M059J (cell line): ENCODE measurements at regions not wholly inside any gene's neighbourhood (a gene's known extent, or its start where the extent isn't known, plus 50 kb on each side); places are given as distances from the start of the nearest gene placed in this dataset.
"Not testable (repeated sequence)": the region's sequence is repeated elsewhere in the genome, so short reads cannot be mapped to it uniquely, and the experiment has no call there.

ENCODE experiments used
- DNase-seq: peaks from one replicate; pipeline ENCODE4 v3.0.0-alpha.2; 2012; ENCODE audit warnings: low read depth

DNA sequence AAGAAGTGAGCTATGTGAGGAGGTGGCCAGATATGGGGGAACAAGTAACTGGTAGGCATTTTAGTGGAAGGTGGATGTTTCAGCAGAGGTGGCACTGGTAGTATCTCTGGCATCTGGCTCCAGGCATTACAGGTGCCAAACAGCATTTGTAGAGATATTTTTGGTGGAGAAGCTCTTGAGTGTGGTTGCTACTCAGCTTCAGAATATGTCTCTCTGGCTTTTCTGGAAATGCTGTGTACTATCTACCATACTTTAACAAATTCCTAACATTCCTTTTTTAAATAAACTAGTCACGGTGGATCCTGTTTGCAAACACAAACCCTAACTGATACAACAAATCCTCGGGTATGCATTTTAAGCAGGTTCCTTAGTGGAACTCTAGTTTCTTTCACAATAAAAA is 128.0 kb downstream of the BARX2 start:
- no peak for DNase-seq

DNA sequence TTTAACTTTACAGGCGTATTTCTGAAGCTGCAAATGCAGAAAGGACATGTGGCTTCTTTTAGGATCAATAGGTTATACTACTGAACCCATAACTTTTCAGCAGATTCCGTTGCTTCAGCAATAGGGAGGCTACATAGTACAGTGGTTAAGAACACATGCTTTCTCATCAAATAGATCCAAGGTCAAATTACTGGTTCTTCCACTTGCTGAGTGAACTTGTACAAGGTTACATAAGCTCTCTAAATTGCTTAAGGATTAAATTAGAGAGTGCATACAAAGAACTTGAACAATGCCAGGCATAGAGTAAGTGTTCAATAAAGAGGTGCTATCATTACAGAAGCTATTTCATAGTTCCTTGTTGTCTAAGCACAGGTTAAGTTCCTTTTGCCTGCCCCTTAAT is 129.6 kb downstream of the BARX2 start:
- no peak for DNase-seq

DNA sequence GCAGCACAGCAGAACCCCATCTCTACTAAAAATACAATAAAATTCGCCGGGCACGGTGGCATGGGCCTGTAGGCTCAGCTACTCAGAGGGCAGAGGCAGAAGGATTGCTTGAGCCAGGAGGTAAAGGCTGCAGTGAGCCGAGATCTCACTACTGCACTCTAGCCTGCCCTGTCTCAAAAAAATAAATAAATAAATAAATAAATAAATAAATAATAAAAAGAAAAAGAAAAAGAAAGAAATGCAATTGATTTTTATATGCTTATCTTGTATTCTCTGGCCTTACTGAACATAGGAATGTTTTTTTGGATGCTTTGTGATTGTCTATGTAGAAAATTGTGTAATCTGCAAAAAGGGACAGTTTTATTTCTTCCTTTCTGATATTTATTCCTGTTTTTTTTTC is 132.5 kb downstream of the BARX2 start:
- DNase-seq, result no peak

DNA sequence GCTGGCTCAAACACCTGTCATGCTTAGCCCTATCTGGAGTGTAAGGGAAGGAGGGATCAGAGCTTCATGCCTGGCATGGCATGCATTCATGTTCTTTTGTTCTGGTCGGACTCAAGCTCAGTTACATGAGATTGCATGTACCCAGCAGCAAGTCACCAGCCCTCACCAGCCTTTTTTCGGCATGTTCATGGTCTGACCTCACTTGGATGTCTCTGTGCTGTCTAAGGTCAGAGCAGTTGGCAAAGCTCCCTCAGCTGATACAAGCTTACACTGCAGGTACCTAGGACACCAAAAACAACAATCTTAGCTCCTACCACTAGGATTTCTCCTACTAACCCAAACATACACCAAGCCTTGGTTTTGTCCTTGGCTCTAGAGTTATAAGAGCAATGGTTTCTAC is 152.6 kb downstream of the BARX2 start:
- no peak for DNase-seq

DNA sequence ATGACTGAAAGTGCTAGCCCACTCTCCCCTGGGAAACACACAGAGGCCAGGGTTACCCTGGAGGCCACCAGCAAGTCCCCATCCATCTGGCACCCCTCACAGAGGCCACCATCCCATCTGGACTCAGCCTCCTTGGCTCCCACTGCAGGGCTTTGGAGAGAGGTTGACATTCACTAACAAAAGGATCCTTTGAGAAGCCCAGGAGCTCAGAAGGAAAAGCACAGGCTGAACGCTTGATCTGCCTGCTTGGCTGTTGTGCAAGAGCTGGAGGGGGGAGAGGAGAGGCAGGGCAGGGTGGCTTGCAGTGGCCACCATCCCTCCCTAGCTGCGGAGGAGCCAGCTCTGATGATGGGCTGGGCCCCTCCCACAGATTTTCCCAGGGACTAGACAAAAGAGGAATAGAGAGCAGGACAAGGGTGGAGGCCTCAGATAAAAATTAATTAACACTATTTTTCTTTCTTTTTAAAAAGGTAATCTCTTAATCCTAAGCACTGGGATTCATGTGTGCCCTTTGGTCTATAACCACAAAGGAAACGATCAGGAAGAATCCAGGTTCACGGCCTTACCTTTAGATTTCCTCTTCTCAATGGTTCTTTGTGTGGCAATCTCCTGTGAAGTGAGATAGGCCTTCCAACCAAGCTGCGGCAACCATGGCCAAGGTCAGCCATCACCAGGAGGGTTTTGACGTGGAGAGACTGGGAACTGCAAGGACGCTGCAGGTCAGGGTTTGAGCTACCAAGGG is 154.7 kb downstream of the BARX2 start:
- no peak for DNase-seq

DNA sequence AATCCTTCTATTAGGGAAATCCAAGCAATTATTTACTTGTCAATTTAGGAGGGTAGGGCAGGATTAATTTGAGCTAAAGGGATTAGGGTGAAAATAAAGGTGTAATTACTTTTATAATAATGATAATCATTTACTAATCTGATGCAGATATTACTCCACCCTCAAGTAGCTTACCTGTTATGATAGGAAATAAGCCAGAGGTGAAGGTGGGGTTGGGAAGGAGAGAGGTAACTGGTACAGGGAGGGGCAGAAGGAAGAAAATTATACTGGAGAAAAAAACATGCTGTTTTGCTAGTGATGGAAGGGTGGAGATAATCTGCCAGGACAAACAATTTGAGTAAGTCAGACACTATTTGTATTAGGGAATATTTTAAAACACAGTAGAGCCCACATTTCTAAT is 157.7 kb downstream of the BARX2 start:
- DNase-seq, result no peak

DNA sequence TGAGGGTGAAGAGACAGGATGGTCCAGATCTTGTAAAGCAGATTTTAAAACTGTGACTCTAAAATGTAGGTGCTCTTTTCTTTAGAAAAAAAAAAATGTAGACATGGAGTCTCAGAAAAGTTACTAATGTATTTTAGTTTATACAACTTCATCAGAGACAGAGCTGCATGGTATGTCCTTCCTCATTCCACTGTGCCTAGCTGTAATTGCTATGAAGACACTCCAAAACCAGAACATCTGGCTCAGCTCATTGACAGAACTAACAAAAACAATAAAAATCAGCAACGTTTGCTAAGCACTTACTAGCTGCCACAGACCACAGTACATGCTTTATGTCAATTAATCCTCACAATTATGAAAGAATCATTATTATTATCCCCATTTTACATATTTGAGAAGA is 160.7 kb downstream of the BARX2 start:
- no peak for DNase-seq

DNA sequence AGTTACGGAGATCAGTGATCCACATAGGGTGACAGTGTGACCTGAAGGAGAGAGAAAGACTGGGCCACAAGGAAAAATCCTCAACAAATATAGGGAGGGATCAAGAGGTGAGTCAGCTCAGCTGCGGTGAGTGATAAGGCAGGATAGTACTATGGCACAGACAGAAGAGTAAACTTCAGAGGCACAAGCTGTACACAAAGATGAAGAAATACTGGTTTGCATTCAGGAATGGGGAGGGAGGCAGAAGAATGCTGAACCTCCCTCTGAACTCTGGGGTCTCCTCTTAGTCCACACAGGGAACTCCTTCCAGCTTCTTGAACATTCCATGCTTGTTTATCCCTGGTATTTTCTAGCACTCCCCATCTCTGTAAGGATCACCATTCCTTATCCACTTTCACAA is 162.7 kb downstream of the BARX2 start:
- DNase-seq, result no peak

DNA sequence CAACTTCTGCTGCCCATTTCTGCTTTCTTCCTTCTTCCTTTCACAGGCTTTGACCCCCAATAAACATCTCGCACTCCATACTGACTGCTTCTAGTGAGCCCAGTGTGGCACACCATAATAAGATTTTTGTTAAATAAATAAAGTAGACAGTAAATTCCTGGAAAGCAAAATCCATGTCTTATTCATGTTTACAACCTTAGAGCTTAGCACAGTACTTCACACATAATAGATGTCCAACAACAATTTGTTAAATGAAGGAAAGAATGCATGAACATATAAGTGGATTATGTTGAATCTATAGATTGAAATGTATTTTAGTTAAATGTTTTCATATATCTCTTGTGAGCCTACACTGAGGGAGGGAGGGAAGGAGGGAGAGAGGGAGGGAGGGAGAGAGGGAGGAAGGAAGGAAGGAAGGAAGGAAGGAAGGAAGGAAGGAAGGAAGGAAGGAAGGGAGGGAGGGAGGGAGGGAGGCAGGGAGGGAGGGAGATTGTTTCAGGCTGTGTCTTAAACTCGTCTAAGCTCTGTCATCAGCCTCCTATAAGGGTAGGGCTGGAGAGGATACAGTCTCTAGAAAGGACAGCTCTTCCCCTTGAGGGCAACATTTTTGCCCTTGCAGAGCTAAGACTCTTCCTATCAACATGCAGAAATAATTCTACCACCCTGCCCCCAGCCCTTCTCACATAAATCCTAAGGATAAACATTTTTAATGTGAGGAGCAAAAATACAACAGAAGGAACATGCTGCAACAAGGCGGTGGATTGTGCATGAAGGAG is 168.1 kb downstream of the BARX2 start:
- DNase-seq, result no peak

DNA sequence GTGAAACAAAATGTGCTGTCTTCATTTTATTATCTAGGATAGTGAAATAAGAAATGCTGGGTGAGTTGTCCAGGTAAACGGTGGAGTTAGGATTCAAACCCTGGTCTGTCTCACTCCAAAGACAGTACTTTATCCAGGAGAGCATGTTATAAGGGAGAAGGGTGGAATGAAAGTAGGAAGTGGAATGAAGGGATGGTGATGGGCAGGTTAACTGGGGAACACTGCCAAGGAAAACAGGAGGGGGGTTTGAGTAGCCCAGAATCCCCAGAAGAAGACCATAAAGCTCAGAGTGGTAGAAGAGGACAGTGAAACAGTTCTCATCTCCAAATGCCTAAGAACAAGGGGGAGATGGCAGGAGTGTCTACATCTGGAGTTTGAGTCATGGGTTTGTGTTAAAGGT is 169.0 kb downstream of the BARX2 start:
- DNase-seq, result no peak

DNA sequence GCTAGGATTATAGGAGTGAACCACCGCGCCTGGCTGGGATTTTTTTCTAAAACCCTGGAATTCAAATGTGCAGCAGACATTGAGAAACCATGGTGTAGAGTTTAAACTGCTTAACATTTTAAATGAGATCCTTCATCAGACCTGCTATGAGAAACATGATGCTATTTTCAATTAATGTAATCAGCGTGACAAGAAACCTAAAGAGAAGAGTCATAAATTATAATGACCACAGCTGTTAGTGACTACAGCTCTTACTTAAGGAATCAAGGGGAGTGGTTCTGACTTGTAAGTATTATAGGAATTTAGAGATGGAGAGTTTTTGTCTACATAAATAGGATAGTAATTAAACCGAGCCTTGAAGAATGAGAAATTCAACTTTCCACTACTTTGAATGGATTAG is 170.6 kb downstream of the BARX2 start:
- no peak for DNase-seq

DNA sequence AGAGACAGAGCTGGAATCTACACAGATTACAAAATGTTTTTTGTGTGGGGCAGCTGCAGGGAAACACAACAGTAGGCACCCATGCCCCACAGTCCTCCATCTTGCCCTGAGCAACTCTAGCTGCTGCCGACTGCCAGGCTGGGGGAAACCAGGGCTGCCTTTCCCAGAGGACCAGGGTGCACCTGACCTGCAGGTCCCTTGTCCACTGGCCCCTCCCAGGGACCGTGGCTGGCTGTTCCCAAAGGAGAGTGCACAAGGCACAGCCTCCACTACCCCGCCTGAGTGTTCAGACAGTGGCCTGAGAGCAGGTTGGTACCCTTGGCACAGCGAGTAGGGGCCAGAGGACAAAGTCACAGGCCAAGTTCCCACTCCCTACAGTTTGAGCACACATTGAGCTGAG is 181.8 kb downstream of the BARX2 start:
- DNase-seq, result no peak

DNA sequence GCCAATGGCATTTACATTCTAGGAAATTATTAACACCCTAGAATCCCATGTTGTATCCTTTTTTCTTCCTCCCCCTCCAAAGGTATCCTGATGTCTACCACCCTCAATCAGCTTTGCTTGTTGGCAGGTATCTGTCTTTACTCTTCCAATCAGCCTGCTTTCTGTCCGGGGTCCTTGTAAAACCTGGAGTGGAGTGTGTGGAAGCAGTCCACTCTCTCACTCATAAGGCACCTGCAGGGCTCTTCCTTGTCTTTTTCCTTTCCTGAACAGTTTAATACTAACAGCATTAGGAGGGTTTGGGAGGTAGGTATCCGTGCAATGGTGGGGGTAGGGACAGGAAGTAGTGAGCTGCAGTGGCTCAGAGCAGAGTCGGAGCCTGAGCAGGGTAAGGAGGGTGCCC is 193.4 kb downstream of the BARX2 start:
- no peak for DNase-seq

DNA sequence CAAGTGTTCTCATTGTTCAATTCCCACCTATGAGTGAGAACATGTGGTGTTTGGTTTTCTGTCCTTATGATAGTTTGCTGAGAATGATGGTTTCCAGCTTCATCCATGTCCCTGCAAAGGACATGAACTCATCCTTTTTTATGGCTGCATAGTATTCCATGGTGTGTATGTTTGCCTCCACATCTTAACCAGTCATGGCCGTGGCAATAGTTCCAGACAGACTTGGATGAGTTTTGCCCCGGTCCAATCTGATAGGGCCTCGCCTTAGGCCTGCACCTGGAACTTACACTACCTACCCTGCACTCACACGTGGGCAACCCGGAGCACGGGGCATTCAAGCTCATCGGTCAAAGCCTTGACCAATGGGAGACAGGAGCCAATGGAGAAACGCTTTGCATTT is 197.0 kb downstream of the BARX2 start:
- DNase-seq, result not testable (repeated sequence)

DNA sequence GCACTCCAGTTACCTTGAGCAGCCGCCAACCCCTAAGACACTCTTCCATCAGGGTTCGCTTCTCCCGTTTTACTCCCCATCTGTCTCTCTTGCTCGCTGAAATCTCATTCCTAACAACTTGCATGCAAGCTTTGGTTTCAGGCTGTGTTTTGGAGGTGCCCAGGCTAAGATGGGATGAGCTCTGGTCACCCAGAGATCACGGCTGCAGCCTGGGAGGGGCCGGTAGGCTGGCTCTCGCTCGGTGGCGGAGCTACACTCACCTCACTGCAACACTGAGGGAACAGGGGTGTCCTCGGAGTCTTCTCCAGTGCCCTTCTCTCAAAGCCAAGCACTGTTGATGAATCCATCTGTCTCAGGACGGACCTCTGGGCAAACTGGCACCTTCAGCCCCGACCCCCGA is 197.5 kb downstream of the BARX2 start:
- no peak for DNase-seq

DNA sequence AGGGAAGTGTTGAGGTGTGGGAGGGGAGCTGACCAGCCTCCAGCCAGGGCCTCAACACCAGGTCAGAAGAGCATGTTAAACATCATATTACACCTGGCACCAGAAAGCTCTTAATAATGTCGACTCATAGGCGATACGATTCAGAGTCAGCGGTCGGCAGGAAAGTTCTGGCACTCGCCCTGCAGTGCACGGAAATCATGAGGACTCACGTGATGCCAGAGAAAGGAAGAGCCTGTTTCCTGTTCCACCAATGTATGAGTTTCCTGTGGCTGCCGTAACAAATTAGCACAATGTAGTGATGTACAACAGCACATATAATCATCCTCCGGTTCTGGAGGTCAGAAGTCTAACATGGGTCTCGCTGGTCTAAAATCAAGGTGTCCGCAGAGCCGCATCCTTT is 198.8 kb downstream of the BARX2 start:
- no peak for DNase-seq

DNA sequence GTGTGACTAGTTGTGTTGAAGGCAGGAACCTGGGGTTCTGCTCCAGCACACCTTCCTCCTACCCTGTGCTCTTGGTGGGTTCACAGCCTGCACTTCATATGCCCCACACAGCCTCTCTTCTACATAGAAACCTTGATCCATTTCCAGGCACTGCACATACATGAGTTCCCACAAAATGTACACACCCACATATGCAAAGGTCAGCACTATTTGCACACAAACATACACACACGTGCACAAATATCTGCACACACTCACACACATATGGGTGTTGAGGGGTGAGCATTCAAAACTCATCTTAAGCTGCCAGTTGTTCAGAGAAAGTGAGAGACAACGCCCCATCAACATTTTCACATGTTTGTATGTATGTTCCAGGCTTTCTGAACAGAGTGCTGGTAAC is 201.0 kb downstream of the BARX2 start:
- no peak for DNase-seq

DNA sequence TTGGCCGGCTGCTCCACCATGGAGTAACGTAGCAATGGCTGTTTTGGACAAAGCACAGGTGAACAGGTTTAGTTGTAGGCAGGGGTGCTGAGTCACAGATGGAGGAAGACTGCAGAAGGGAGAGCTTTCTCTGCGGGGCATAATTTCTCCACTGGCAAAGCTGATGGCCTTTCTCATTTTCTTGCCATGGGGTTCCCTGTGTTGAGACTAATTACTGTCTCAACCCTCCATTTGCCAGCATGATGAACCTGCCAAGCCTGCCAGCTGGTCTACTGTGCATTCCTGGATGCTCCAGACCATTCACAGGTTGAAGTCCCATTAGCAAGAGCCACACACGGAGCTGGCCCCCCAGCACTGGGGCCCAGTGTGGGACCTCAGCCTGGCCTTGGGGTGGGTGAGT is 202.4 kb downstream of the BARX2 start:
- DNase-seq, result no peak

DNA sequence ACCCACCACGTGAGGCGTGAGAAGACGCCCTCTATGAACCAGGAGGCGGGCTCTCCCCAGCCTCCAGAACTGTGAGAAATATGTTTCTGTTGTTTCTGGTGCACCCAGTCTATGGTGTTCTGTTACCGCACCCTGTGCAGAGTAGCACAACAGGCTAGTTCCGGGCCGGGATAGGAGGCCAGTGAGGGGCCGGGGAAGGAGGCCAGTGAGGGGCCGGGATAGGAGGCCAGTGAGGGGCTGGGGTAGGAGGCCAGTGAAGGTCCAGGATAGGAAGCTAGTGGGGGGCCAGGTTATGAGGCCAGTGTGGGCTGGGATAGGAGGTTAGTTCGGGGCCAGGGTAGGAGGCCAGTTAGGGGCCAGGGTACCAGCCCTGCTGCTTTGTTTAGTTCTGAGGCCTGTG is 204.6 kb downstream of the BARX2 start:
- no peak for DNase-seq

DNA sequence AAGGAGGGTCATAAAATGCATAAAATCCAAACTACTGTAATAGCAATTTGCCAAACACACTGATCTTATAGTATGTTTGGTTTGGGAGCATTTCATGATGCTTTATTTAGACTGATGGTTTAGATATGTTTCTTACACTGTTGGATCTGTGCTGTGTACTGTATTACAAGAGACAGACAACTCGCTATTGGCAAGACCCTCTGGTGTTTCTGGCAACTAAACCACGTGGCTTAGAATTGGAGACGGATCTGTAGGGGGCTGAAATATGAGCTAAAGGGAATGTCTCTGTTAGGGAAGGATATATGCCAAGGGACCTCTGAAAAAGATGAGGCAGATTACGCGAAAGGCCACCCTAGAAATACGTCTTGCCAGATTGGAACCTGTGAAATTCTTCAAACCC is 208.7 kb downstream of the BARX2 start:
- DNase-seq, result no peak

DNA sequence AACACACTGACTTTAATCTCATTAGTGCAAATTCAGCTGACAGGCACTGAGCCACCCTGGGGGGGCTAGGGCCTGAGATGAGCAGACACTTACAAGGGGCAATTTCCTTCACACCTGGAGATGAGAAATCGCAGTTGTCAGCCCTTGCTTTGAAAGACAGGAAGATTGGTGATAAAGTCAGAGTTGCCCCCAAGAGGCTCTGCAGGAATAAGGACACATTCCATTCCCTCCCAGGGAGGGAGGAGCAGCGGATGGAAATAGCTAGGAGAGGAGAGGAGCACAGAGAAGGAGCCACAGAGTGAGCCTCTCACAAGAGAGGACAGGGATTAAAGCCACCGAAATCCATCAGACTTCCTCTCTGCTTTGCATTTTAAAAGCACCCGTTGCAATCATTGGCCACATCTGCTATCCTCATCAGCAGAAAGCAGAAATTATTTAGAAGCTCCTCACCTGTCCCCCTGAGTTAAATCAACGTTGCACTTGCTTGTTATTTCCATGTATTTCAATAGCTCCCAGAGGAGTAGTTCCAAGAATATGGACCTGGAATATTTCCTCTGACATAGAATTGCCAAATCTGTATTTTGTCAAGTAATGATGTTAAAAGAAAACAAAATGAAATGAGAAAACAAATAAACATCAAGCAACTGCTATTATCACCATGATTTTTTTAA is 213.7 kb downstream of the BARX2 start:
- no peak for DNase-seq

DNA sequence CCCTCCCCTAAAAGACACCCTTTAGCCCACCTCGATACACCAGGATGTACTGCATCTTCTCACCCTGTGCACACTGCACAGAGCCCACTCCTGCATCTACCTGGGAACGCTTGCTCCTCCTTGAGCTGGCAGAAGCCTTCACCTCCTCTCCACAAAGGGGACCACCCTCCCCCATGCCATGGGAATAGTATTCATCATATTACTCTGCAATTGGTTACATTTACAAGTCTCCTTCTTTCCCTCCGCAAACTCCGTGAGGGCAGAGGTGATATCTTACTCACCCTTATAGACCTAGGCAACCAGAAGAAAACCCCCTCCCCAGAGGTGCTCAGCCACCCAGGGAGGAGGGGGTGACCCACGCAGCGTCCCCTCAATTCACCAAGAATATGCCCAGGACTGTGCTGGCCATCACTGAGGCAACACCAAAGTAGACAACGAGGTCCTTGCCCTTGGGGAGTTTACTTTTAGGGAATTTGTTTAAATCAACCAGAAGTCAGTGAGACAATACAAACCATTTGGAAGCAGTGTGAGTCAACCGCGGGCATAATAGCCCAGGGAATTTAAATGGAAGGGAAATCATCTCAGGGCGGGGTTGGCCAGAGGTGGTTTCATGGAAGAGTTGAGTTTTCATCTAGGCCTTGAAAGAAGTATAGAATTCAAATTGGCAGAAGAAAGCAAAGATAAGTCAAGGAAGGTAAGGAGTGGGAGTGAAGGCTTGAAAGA is 214.5 kb downstream of the BARX2 start:
- DNase-seq, result no peak
